Mesendoderm (in vitro differentiated cells): ENCODE measurements at regions not wholly inside any gene's neighbourhood (a gene's known extent, or its start where the extent isn't known, plus 50 kb on each side); places are given as distances from the start of the nearest gene placed in this dataset.
A peak's percentile ranks its signal among the peaks of the same experiment; 100 is the strongest.

Source experiments
- DNase-seq: peaks from one replicate; pipeline ENCODE4 v3.0.0; 2013
- H2AK5ac ChIP-seq: 2 replicates; pipeline ENCODE4 v1.6.1; 2013; ENCODE audit warnings: low read length, inconsistent platforms
- H2BK120ac ChIP-seq: 2 replicates; pipeline ENCODE4 v1.6.1; 2013; ENCODE audit warnings: low read depth, mild to moderate bottlenecking, low read length, moderate library complexity, mixed read lengths
- H2BK15ac ChIP-seq: replicated peaks from 2 replicates; pipeline ENCODE4 v1.6.1; 2013; ENCODE audit warnings: low read depth, mild to moderate bottlenecking, moderate library complexity
- H2BK5ac ChIP-seq: 2 replicates; pipeline ENCODE4 v1.6.1; 2013; ENCODE audit warnings: low read length, inconsistent platforms
- H3K18ac ChIP-seq: 2 replicates; pipeline ENCODE4 v1.6.1; 2013; ENCODE audit warnings: mild to moderate bottlenecking, low read length, mixed read lengths
- H3K23ac ChIP-seq: one replicate; pipeline ENCODE4 v1.6.1; 2013; ENCODE audit warnings: low read length
- H3K27ac ChIP-seq: 2 replicates; pipeline ENCODE4 v1.5.1; 2013; ENCODE audit warnings: low read depth, mild to moderate bottlenecking, inconsistent platforms, low read length, moderate library complexity
- H3K27me3 ChIP-seq: 2 replicates; pipeline ENCODE4 v1.6.1; 2013; ENCODE audit warnings: low read length, control low read depth, mild to moderate bottlenecking, inconsistent platforms; ENCODE audit not compliant: insufficient read depth, poor library complexity
- H3K36me3 ChIP-seq: 2 replicates; pipeline ENCODE4 v1.6.1; 2013; ENCODE audit warnings: low read length, inconsistent platforms; ENCODE audit not compliant: control insufficient read depth, insufficient read depth
- H3K4ac ChIP-seq: one replicate; pipeline ENCODE4 v1.6.1; 2013; ENCODE audit warnings: low read depth, mild to moderate bottlenecking, low read length, moderate library complexity
- H3K4me1 ChIP-seq: 2 replicates; pipeline ENCODE4 v1.6.1; 2013; ENCODE audit warnings: low read depth, low read length, inconsistent platforms; ENCODE audit not compliant: control insufficient read depth
- H3K4me2 ChIP-seq: 2 replicates; pipeline ENCODE4 v1.6.1; 2013; ENCODE audit warnings: low read length
- H3K4me3 ChIP-seq: 2 replicates; pipeline ENCODE4 v1.5.1; 2013; ENCODE audit warnings: mild to moderate bottlenecking, low read length
- H3K56ac ChIP-seq: one replicate; pipeline ENCODE4 v1.6.1; 2013; ENCODE audit warnings: low read length
- H3K79me1 ChIP-seq: 2 replicates; pipeline ENCODE4 v1.6.1; 2013; ENCODE audit warnings: low read length, inconsistent platforms
- H3K79me2 ChIP-seq: 2 replicates; pipeline ENCODE4 v1.6.1; 2013; ENCODE audit warnings: mild to moderate bottlenecking, low read length; ENCODE audit not compliant: control insufficient read depth, insufficient read depth
- H3K9ac ChIP-seq: 2 replicates; pipeline ENCODE4 v1.6.1; 2013; ENCODE audit warnings: low read length, inconsistent platforms
- H4K5ac ChIP-seq: one replicate; pipeline ENCODE4 v1.6.1; 2013; ENCODE audit warnings: low read length
- H4K8ac ChIP-seq: one replicate; pipeline ENCODE4 v1.6.1; 2013; ENCODE audit warnings: low read depth, mild to moderate bottlenecking, control low read depth, low read length, moderate library complexity
- WGBS: extraction: QIAGEN DNeasy Blood & Tissue Kit; methylation state at CpG from one replicate; pipeline ENCODE4 v1.1.7; 2013; ENCODE audit warnings: low lambda C conversion rate, missing lambda C conversion rate; ENCODE audit not compliant: insufficient coverage; ENCODE audit errors: extremely low coverage; 5-methylcytosine and 5-hydroxymethylcytosine counted together

GRCh38 chr1:56202186-56202585, 377.2 kb downstream of the PLPP3 start:
- Histone ChIP-seq H3K4me2 (no peak overlapping the region), H2AK5ac (no peak overlapping the region), H3K23ac (no peak overlapping the region), H3K4ac (no peak overlapping the region), H3K56ac (no peak overlapping the region), H3K27me3 (no peaks in the 10 kb centered on the region), H3K36me3 (no peaks in the 10 kb centered on the region), H2BK15ac (no peak overlapping the region), H2BK120ac (no peak overlapping the region), H3K9ac (no peak overlapping the region), H3K27ac (no peak overlapping the region), H3K79me2 (no peaks in the 10 kb centered on the region), H3K18ac (no peak overlapping the region), H4K8ac (no peak overlapping the region), H2BK5ac (no peak overlapping the region), H3K4me3 (no peak overlapping the region), H3K79me1 (no peaks in the 10 kb centered on the region), H4K5ac (no peak overlapping the region), H3K4me1 (no peaks in the 10 kb centered on the region)
- no CpG with 5 or more reads among the region's 2 CpGs for WGBS
- DNase-seq: no peak

- Histone ChIP-seq H2BK5ac (no peak overlapping the region), H3K56ac (no peak overlapping the region), H3K23ac (no peak overlapping the region), H3K79me1 (no peaks in the 10 kb centered on the region), H3K4me3 (no peak overlapping the region), H3K18ac (no peak overlapping the region), H2BK15ac (no peak overlapping the region), H3K27me3 (no peaks in the 10 kb centered on the region), H3K4me2 (no peak overlapping the region), H4K8ac (peak overlapping the region; percentile 14), H3K79me2 (no peaks in the 10 kb centered on the region), H3K4ac (no peak overlapping the region), H3K4me1 (no peaks in the 10 kb centered on the region), H3K36me3 (no peaks in the 10 kb centered on the region), H2AK5ac (no peak overlapping the region), H4K5ac (no peak overlapping the region), H2BK120ac (no peak overlapping the region), H3K27ac (no peak overlapping the region), H3K9ac (no peak overlapping the region)
- WGBS: no CpG with 5 or more reads among the region's 2 CpGs
- no peak for DNase-seq
Measured at GRCh38 chr1:56200896-56201295, 378.5 kb downstream of the PLPP3 start.

- Histone ChIP-seq H3K56ac (no peak overlapping the region), H3K27me3 (no peaks in the 10 kb centered on the region), H2AK5ac (no peak overlapping the region), H3K79me2 (no peaks in the 10 kb centered on the region), H3K4me1 (no peaks in the 10 kb centered on the region), H3K4ac (no peak overlapping the region), H4K8ac (no peak overlapping the region), H3K27ac (no peak overlapping the region), H2BK120ac (no peak overlapping the region), H3K36me3 (no peaks in the 10 kb centered on the region), H3K79me1 (no peaks in the 10 kb centered on the region), H2BK5ac (no peak overlapping the region), H3K18ac (no peak overlapping the region), H3K4me2 (no peak overlapping the region), H4K5ac (no peak overlapping the region), H3K23ac (no peak overlapping the region), H2BK15ac (no peak overlapping the region), H3K4me3 (no peak overlapping the region), H3K9ac (no peak overlapping the region)
- no CpG with 5 or more reads among the region's 4 CpGs for WGBS
- DNase-seq: no peak
Measured at GRCh38 chr1:56200442-56200841, 378.9 kb downstream of the PLPP3 start.

- Histone ChIP-seq H2AK5ac (no peak overlapping the region), H3K18ac (no peak overlapping the region), H3K56ac (no peak overlapping the region), H2BK5ac (no peak overlapping the region), H3K4me1 (no peaks in the 10 kb centered on the region), H3K27me3 (no peaks in the 10 kb centered on the region), H3K79me2 (no peaks in the 10 kb centered on the region), H3K23ac (no peak overlapping the region), H3K9ac (no peak overlapping the region), H3K27ac (no peak overlapping the region), H4K5ac (no peak overlapping the region), H3K36me3 (no peaks in the 10 kb centered on the region), H3K4me2 (no peak overlapping the region), H3K4ac (no peak overlapping the region), H3K4me3 (no peak overlapping the region), H4K8ac (no peak overlapping the region), H2BK120ac (no peak overlapping the region), H2BK15ac (no peak overlapping the region), H3K79me1 (no peaks in the 10 kb centered on the region)
- whole genome bisulfite sequencing: no CpG with 5 or more reads among the region's 1 CpG
- no peak for DNase-seq
Measured at GRCh38 chr1:56199956-56200355, 379.4 kb downstream of the PLPP3 start.

GRCh38 chr1:56199061-56199460, 380.3 kb downstream of the PLPP3 start:
- WGBS: no CpG with 5 or more reads among the region's 2 CpGs

GRCh38 chr1:56197946-56198345, 381.4 kb downstream of the PLPP3 start:
- Histone ChIP-seq H3K56ac (no peak overlapping the region), H3K4ac (no peak overlapping the region), H3K36me3 (no peaks in the 10 kb centered on the region), H2BK15ac (no peak overlapping the region), H4K8ac (no peak overlapping the region), H3K4me3 (no peak overlapping the region), H3K27ac (no peak overlapping the region), H4K5ac (no peak overlapping the region), H3K79me2 (no peaks in the 10 kb centered on the region), H3K4me1 (no peaks in the 10 kb centered on the region), H3K23ac (no peak overlapping the region), H3K27me3 (no peaks in the 10 kb centered on the region), H2BK5ac (no peak overlapping the region), H3K79me1 (no peaks in the 10 kb centered on the region), H3K18ac (no peak overlapping the region), H3K9ac (no peak overlapping the region), H2BK120ac (no peak overlapping the region), H2AK5ac (no peak overlapping the region), H3K4me2 (no peak overlapping the region)
- WGBS: no CpG with 5 or more reads among the region's 2 CpGs
- no peak for DNase-seq

More at GRCh38 chr1:56199061-56199460, 380.3 kb downstream of the PLPP3 start:
- no peak overlapping the region for H3K27ac ChIP-seq
- H4K8ac ChIP-seq: no peak overlapping the region
- H3K4me3 ChIP-seq: no peak overlapping the region
- H3K23ac ChIP-seq: no peak overlapping the region
- H2BK15ac ChIP-seq: no peak overlapping the region
- H2BK120ac ChIP-seq: no peak overlapping the region
- no peak for DNase-seq
- H3K4ac ChIP-seq: no peak overlapping the region
- no peak overlapping the region for H3K4me2 ChIP-seq
- no peak overlapping the region for H4K5ac ChIP-seq
- no peak overlapping the region for H3K18ac ChIP-seq
- no peaks in the 10 kb centered on the region for H3K79me1 ChIP-seq
- H3K9ac ChIP-seq: no peak overlapping the region
- no peak overlapping the region for H3K56ac ChIP-seq
- no peak overlapping the region for H2BK5ac ChIP-seq
- H3K27me3 ChIP-seq: no peaks in the 10 kb centered on the region
- no peaks in the 10 kb centered on the region for H3K4me1 ChIP-seq
- no peak overlapping the region for H2AK5ac ChIP-seq
- no peaks in the 10 kb centered on the region for H3K36me3 ChIP-seq
- H3K79me2 ChIP-seq: no peaks in the 10 kb centered on the region
